ENCODE measurements at regions not wholly inside any gene's neighbourhood (a gene's known extent, or its start where the extent isn't known, plus 50 kb on each side); places are given as distances from the start of the nearest gene placed in this dataset.

GRCh38 chr4:125010796-125011503, 298.4 kb upstream of the ANKRD50 start (continued):
- no peak for TF ChIP-seq REST (IDR thresholded peaks at IDR 0.05; ENCODE audit: borderline replicate concordance)
- TF ChIP-seq REST (CRISPR knock-in tag; IDR thresholded peaks at IDR 0.05; ENCODE audit: low read depth): no peak
- no peak for TF ChIP-seq ZBTB2 (IDR thresholded peaks at IDR 0.05)
- no peak for TF ChIP-seq E2F8 (IDR thresholded peaks at IDR 0.05; ENCODE audit: low read depth, partially characterized antibody)
- no peak for TF ChIP-seq ZNF395 (CRISPR knock-in tag; IDR thresholded peaks at IDR 0.05)
- no peak for TF ChIP-seq RBM22 (IDR thresholded peaks at IDR 0.05; ENCODE audit: low read depth, low read length, poor library complexity, severe bottlenecking)
- TF ChIP-seq SMAD1 (IDR thresholded peaks at IDR 0.05; ENCODE audit: low read depth, low read length, partially characterized antibody): no peak
- no peak for TF ChIP-seq TBL1XR1 (IDR thresholded peaks at IDR 0.05; ENCODE audit: low read length in 2 of 2)
